ENCODE measurements at regions not wholly inside any gene's neighbourhood (a gene's known extent, or its start where the extent isn't known, plus 50 kb on each side); places are given as distances from the start of the nearest gene placed in this dataset.

GRCh38 chr2:194985258-194985657 lies 671.8 kb upstream of the SLC39A10 start:
- Mint-ChIP-seq H3K9me3 (ENCODE audit: unreplicated experiment) (peaks cover 25% of the 10 kb centered on the region), H3K36me3 (ENCODE audit: insufficient read depth, unreplicated experiment) (no peaks in the 10 kb centered on the region), H3K4me3 (ENCODE audit: unreplicated experiment) (no peak overlapping the region), H3K4me1 (ENCODE audit: low read depth, unreplicated experiment) (no peaks in the 10 kb centered on the region), H3K27ac (ENCODE audit: unreplicated experiment) (no peak overlapping the region), H3K27me3 (ENCODE audit: insufficient read depth, unreplicated experiment) (no peaks in the 10 kb centered on the region)
- intact Hi-C loops (cut with micrococcal nuclease; ENCODE audit: unreplicated experiment): no loop called here
- Histone ChIP-seq H3K4me3 (ENCODE audit: low read depth, low read length) (no peak overlapping the region), H3K27me3 (replicated peaks; ENCODE audit: control insufficient read depth, insufficient read depth, low read length) (no peaks in the 10 kb centered on the region), H3K9me3 (peaks cover 4% of the 10 kb centered on the region; the same call in 1 of the 2 replicates), H3K4me1 (no peaks in the 10 kb centered on the region), H3K36me3 (ENCODE audit: control insufficient read depth, insufficient read depth, low read length) (no peaks in the 10 kb centered on the region)
- POLR2A ChIA-PET: no interaction called here
- no peak for DNase-seq
- BruUV-seq (replicated peaks): no TSS peak
- CTCF ChIA-PET: no interaction called here
- TF ChIP-seq, protein P1, sequence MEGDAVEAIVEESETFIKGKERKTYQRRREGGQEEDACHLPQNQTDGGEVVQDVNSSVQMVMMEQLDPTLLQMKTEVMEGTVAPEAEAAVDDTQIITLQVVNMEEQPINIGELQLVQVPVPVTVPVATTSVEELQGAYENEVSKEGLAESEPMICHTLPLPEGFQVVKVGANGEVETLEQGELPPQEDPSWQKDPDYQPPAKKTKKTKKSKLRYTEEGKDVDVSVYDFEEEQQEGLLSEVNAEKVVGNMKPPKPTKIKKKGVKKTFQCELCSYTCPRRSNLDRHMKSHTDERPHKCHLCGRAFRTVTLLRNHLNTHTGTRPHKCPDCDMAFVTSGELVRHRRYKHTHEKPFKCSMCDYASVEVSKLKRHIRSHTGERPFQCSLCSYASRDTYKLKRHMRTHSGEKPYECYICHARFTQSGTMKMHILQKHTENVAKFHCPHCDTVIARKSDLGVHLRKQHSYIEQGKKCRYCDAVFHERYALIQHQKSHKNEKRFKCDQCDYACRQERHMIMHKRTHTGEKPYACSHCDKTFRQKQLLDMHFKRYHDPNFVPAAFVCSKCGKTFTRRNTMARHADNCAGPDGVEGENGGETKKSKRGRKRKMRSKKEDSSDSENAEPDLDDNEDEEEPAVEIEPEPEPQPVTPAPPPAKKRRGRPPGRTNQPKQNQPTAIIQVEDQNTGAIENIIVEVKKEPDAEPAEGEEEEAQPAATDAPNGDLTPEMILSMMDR (IDR thresholded peaks at IDR 0.05; ENCODE audit: insufficient read depth in 1 of 2, low read depth in 1 of 2, low read length in 1 of 2, severe bottlenecking in 1 of 2, unreplicated experiment in 1 of 2): no peak

DNA sequence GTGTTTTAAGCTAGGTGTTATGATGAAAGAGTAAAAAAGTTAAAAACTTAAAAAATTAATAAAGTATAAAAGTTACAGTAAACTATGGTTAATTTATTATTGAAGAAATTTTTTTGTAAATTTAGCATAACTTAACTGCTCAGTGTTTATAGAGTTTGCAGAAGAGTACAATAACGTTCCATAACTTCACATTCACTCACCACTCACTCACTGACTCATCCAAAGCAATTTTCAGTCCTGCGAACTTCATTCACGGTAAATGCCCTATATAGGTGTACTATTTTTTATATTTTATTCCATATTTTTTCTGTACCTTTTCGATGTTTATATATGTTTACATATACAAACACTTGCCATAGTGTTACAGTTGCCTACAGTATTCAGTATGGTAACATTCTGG lies 694.8 kb upstream of the SLC39A10 start:
- Histone ChIP-seq H3K4me3 (ENCODE audit: low read depth, low read length) (no peak overlapping the region), H3K27me3 (replicated peaks; ENCODE audit: control insufficient read depth, insufficient read depth, low read length) (no peaks in the 10 kb centered on the region), H3K9me3 (no peaks in the 10 kb centered on the region), H3K4me1 (no peaks in the 10 kb centered on the region), H3K36me3 (ENCODE audit: control insufficient read depth, insufficient read depth, low read length) (no peaks in the 10 kb centered on the region)
- peaks cover 2% of the 10 kb centered on the region for H3K9me3 Mint-ChIP-seq (ENCODE audit: unreplicated experiment)
- no peak for DNase-seq
- H3K4me3 Mint-ChIP-seq (ENCODE audit: unreplicated experiment): no peak overlapping the region
- no TSS peak for BruUV-seq (replicated peaks)
- intact Hi-C loops (cut with micrococcal nuclease; ENCODE audit: unreplicated experiment): no loop called here
- no peaks in the 10 kb centered on the region for H3K4me1 Mint-ChIP-seq (ENCODE audit: low read depth, unreplicated experiment)
- H3K27ac Mint-ChIP-seq (ENCODE audit: unreplicated experiment): no peak overlapping the region
- ChIA-PET POLR2A (no interaction called here), CTCF (no interaction called here)
- H3K36me3 Mint-ChIP-seq (ENCODE audit: insufficient read depth, unreplicated experiment): no peaks in the 10 kb centered on the region
- TF ChIP-seq, protein P1 (IDR thresholded peaks at IDR 0.05; ENCODE audit: insufficient read depth in 1 of 2, low read depth in 1 of 2, low read length in 1 of 2, severe bottlenecking in 1 of 2, unreplicated experiment in 1 of 2): no peak
- no peaks in the 10 kb centered on the region for H3K27me3 Mint-ChIP-seq (ENCODE audit: insufficient read depth, unreplicated experiment)

- H3K9me3 Mint-ChIP-seq (ENCODE audit: unreplicated experiment): peaks cover 10% of the 10 kb centered on the region
- ChIA-PET CTCF (no interaction called here), POLR2A (no interaction called here)
- H3K4me3 Mint-ChIP-seq (ENCODE audit: unreplicated experiment): no peak overlapping the region
- no TSS peak for BruUV-seq (replicated peaks)
- Histone ChIP-seq H3K9me3 (no peaks in the 10 kb centered on the region), H3K4me1 (no peaks in the 10 kb centered on the region), H3K27me3 (replicated peaks; ENCODE audit: control insufficient read depth, insufficient read depth, low read length) (no peaks in the 10 kb centered on the region), H3K36me3 (ENCODE audit: control insufficient read depth, insufficient read depth, low read length) (no peaks in the 10 kb centered on the region), H3K4me3 (ENCODE audit: low read depth, low read length) (no peak overlapping the region)
- H3K27ac Mint-ChIP-seq (ENCODE audit: unreplicated experiment): no peak overlapping the region
- no peaks in the 10 kb centered on the region for H3K36me3 Mint-ChIP-seq (ENCODE audit: insufficient read depth, unreplicated experiment)
- TF ChIP-seq, protein P1 (IDR thresholded peaks at IDR 0.05; ENCODE audit: insufficient read depth in 1 of 2, low read depth in 1 of 2, low read length in 1 of 2, severe bottlenecking in 1 of 2, unreplicated experiment in 1 of 2): no peak
- DNase-seq: no peak
- H3K27me3 Mint-ChIP-seq (ENCODE audit: insufficient read depth, unreplicated experiment): no peaks in the 10 kb centered on the region
- intact Hi-C loops (cut with micrococcal nuclease; ENCODE audit: unreplicated experiment): no loop called here
- H3K4me1 Mint-ChIP-seq (ENCODE audit: low read depth, unreplicated experiment): no peaks in the 10 kb centered on the region
Observed at GRCh38 chr2:194954218-194954617, 702.8 kb upstream of the SLC39A10 start.
